NT2/D1 (cell line): ENCODE measurements at regions not wholly inside any gene's neighbourhood (a gene's known extent, or its start where the extent isn't known, plus 50 kb on each side); places are given as distances from the start of the nearest gene placed in this dataset.

Source experiments
- SUZ12 ChIP-seq: IDR thresholded peaks from 2 replicates; pipeline ENCODE4 v1.6.1; 2011; ENCODE audit not compliant: insufficient read length, insufficient read depth; ENCODE audit errors: extremely low read depth
- YY1 ChIP-seq: IDR thresholded peaks from 2 replicates; pipeline ENCODE4 v1.6.1; 2011; ENCODE audit not compliant: insufficient read length, insufficient read depth
- ZNF274 ChIP-seq: IDR thresholded peaks from 2 replicates; pipeline ENCODE4 v1.6.1; 2011; ENCODE audit warnings: mild to moderate bottlenecking, low read depth, low read length

DNA sequence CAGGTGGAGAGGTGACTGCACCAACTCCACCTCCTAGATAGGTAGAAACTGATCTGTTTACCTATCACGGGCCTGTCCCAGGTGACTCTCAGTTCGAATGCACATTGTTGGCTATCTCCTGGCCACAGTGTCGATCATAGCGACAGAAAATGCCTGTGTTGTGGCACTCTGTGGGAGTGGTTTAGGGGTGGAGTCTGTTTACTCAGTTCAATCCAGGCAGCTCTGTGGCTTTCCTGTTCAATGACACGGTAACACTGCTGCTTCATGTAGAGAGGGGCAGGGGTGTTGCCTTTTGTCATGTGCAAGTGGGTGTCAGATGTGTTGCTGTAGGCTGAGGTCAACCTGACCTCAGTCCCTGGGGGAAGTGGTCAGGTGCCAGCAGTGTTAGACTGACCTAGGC is 1602.4 kb downstream of the TECRL start:
- TF ChIP-seq YY1 (no peak), ZNF274 (no peak), SUZ12 (no peak)
